ENCODE measurements at regions not wholly inside any gene's neighbourhood (a gene's known extent, or its start where the extent isn't known, plus 50 kb on each side); places are given as distances from the start of the nearest gene placed in this dataset.

- WGBS, 2 donors (ENCODE audit: low coverage in 1 of 2) = 14 to 90% methylated on average over 1 to 2 of the region's 4 CpGs
- no peak for TF ChIP-seq CTCF (IDR thresholded peaks at IDR 0.05)
- TF ChIP-seq POLR2AphosphoS5 (IDR thresholded peaks at IDR 0.05) = no peak
- no peak for TF ChIP-seq POLR2A (IDR thresholded peaks at IDR 0.05)
- no peak for TF ChIP-seq EP300 (IDR thresholded peaks at IDR 0.05)
- no peak for ATAC-seq
These were observed 483.2 kb upstream of the PTBP2 start for GRCh38 chr1:96238426-96238825.

GRCh38 chr1:96240438-96240837 lies 481.1 kb upstream of the PTBP2 start:
- peaks cover 0 to 16% (median 9%) of the 10 kb centered on the region in 3 donors for H3K4me1 ChIP-seq
- no peak overlapping the region for H3K27ac ChIP-seq
- TF ChIP-seq POLR2AphosphoS5 (IDR thresholded peaks at IDR 0.05) = no peak
- no peak for TF ChIP-seq POLR2A (IDR thresholded peaks at IDR 0.05)
- no peak for TF ChIP-seq CTCF (IDR thresholded peaks at IDR 0.05)
- TF ChIP-seq EP300 (IDR thresholded peaks at IDR 0.05) = no peak
- H3K4me3 ChIP-seq = no peak overlapping the region
- no peaks in the 10 kb centered on the region for H3K9me3 ChIP-seq
- no peaks in the 10 kb centered on the region for H3K27me3 ChIP-seq
- no peak for ATAC-seq
- no peaks in the 10 kb centered on the region for H3K36me3 ChIP-seq

More at GRCh38 chr1:96238426-96238825, 483.2 kb upstream of the PTBP2 start:
- H3K4me3 ChIP-seq = no peak overlapping the region
- H3K9me3 ChIP-seq = no peaks in the 10 kb centered on the region
- H3K4me1 ChIP-seq = peaks cover 4 to 36% (median 9%) of the 10 kb centered on the region in 3 donors
- H3K36me3 ChIP-seq = no peaks in the 10 kb centered on the region
- no peaks in the 10 kb centered on the region for H3K27me3 ChIP-seq
- H3K27ac ChIP-seq = no peak overlapping the region

GRCh38 chr1:96253246-96254035 lies 468.1 kb upstream of the PTBP2 start:
- TF ChIP-seq POLR2A (IDR thresholded peaks at IDR 0.05) (no peak), POLR2AphosphoS5 (IDR thresholded peaks at IDR 0.05) (peak; percentile 20), CTCF (IDR thresholded peaks at IDR 0.05) (no peak)
- Histone ChIP-seq H3K27me3 (no peaks in the 10 kb centered on the region), H3K4me3 (no peak overlapping the region), H3K36me3 (no peaks in the 10 kb centered on the region), H3K9me3 (no peaks in the 10 kb centered on the region), H3K27ac (peak overlapping the region in 2 of 4 donors; percentile 10 to 20), H3K4me1 (no peaks in the 10 kb centered on the region)
- 61 to 70% methylated on average over 3 to 4 of the region's 4 CpGs for WGBS, 2 donors (ENCODE audit: low coverage in 1 of 2)
- ATAC-seq = peak; percentile 77

- Histone ChIP-seq H3K9me3 (no peaks in the 10 kb centered on the region), H3K4me3 (no peak overlapping the region), H3K27me3 (no peaks in the 10 kb centered on the region), H3K27ac (no peak overlapping the region), H3K4me1 (no peaks in the 10 kb centered on the region), H3K36me3 (no peaks in the 10 kb centered on the region)
- TF ChIP-seq POLR2A (IDR thresholded peaks at IDR 0.05) (no peak), CTCF (IDR thresholded peaks at IDR 0.05) (no peak), POLR2AphosphoS5 (IDR thresholded peaks at IDR 0.05) (no peak)
- no peak for ATAC-seq
- 43 to 48% methylated on average over 3 of the region's 3 CpGs for WGBS, 2 donors (ENCODE audit: low coverage in 1 of 2)
These were observed 465.3 kb upstream of the PTBP2 start for GRCh38 chr1:96256130-96256790.

- no peak for TF ChIP-seq POLR2A (IDR thresholded peaks at IDR 0.05)
- TF ChIP-seq CTCF (IDR thresholded peaks at IDR 0.05) = no peak
- TF ChIP-seq EP300 (IDR thresholded peaks at IDR 0.05) = no peak
- no peak for TF ChIP-seq POLR2AphosphoS5 (IDR thresholded peaks at IDR 0.05)
- Histone ChIP-seq H3K4me3 (no peak overlapping the region), H3K4me1 (no peaks in the 10 kb centered on the region), H3K9me3 (no peaks in the 10 kb centered on the region), H3K27ac (no peak overlapping the region), H3K36me3 (no peaks in the 10 kb centered on the region), H3K27me3 (no peaks in the 10 kb centered on the region)
- 84 to 100% methylated on average over 1 to 2 of the region's 2 CpGs for whole genome bisulfite sequencing, 2 donors (ENCODE audit: low coverage in 1 of 2)
- no peak for ATAC-seq
These were observed 462.2 kb upstream of the PTBP2 start for GRCh38 chr1:96259399-96259798.
